MM.1S (cell line): ENCODE measurements at regions not wholly inside any gene's neighbourhood (a gene's known extent, or its start where the extent isn't known, plus 50 kb on each side); places are given as distances from the start of the nearest gene placed in this dataset.

Experiments
- DNase-seq: peaks from one replicate; pipeline ENCODE4 v3.0.0-alpha.2; 2015
- H2AFZ ChIP-seq: fragments of 300-600 bp; sonication (generic); 2 replicates; pipeline ENCODE4 v1.6.0; 2016; ENCODE audit warnings: antibody characterized with exemption, low read length
- H3F3A ChIP-seq: fragments of 300-600 bp; sonication (generic); 2 replicates; pipeline ENCODE4 v1.6.1; 2016; ENCODE audit warnings: mild to moderate bottlenecking, antibody characterized with exemption, low read length, moderate library complexity, mixed read lengths; ENCODE audit not compliant: insufficient read depth
- H3K27ac ChIP-seq: fragments of 300-600 bp; sonication (generic); 2 replicates; pipeline ENCODE4 v1.5.1; 2016; ENCODE audit warnings: mild to moderate bottlenecking, low read length
- H3K27me3 ChIP-seq: fragments of 300-600 bp; sonication (generic); replicated peaks from 2 replicates; pipeline ENCODE4 v1.6.0; 2016; ENCODE audit warnings: low read length; ENCODE audit not compliant: insufficient read depth
- H3K36me3 ChIP-seq: fragments of 300-600 bp; sonication (generic); replicated peaks from 2 replicates; pipeline ENCODE4 v1.6.1; 2016; ENCODE audit warnings: mild to moderate bottlenecking, low read length, mixed read lengths; ENCODE audit not compliant: insufficient read depth
- H3K4me1 ChIP-seq: fragments of 300-600 bp; sonication (generic); 2 replicates; pipeline ENCODE4 v1.6.1; 2016; ENCODE audit warnings: low read length, mixed read lengths
- H3K4me2 ChIP-seq: fragments of 300-600 bp; sonication (generic); 2 replicates; pipeline ENCODE4 v1.6.0; 2016; ENCODE audit warnings: low read depth, low read length
- H3K4me3 ChIP-seq: fragments of 300-600 bp; sonication (generic); 2 replicates; pipeline ENCODE4 v1.5.1; 2016; ENCODE audit warnings: low read length, mixed read lengths
- H3K79me2 ChIP-seq: fragments of 300-600 bp; sonication (generic); 2 replicates; pipeline ENCODE4 v1.6.1; 2016; ENCODE audit warnings: mixed run types, low read length, mixed read lengths
- H3K9ac ChIP-seq: fragments of 300-600 bp; sonication (generic); 2 replicates; pipeline ENCODE4 v1.6.1; 2016; ENCODE audit warnings: low read length, mixed read lengths
- H3K9me2 ChIP-seq: fragments of 300-600 bp; sonication (generic); replicated peaks from 2 replicates; pipeline ENCODE4 v1.6.1; 2016; ENCODE audit warnings: mild to moderate bottlenecking, low read length, mixed read lengths; ENCODE audit not compliant: insufficient read depth
- H3K9me3 ChIP-seq: fragments of 300-600 bp; sonication (generic); replicated peaks from 2 replicates; pipeline ENCODE4 v1.6.1; 2016; ENCODE audit warnings: mild to moderate bottlenecking, low read length, mixed read lengths; ENCODE audit not compliant: insufficient read depth
- H4K20me1 ChIP-seq: fragments of 300-600 bp; sonication (generic); 2 replicates; pipeline ENCODE4 v1.6.1; 2016; ENCODE audit warnings: mild to moderate bottlenecking, low read length, moderate library complexity, mixed read lengths; ENCODE audit not compliant: insufficient read depth
- CTCF ChIP-seq: fragments of 300-600 bp; sonication (generic); IDR thresholded peaks from 2 replicates; pipeline ENCODE4 v1.5.1; 2016; ENCODE audit warnings: antibody characterized with exemption, low read length, mixed read lengths
- EZH2 ChIP-seq: fragments of 300-600 bp; sonication (generic); optimal IDR thresholded peaks from 2 replicates; pipeline ENCODE3; 2017; ENCODE audit warnings: low read depth, mild to moderate bottlenecking, antibody characterized with exemption, low read length, mixed read lengths
- EZH2phosphoT487 ChIP-seq: fragments of 300-600 bp; sonication (generic); IDR thresholded peaks from 2 replicates; pipeline ENCODE4 v1.6.1; 2018; ENCODE audit warnings: antibody characterized with exemption, low read length

GRCh38 chr16:55039042-55039441 lies 108.4 kb downstream of the IRX5 start:
- Histone ChIP-seq H3K36me3 (no peaks in the 10 kb centered on the region), H3K4me3 (no peak overlapping the region), H3K9me3 (no peaks in the 10 kb centered on the region; the same call in 1 of the 2 replicates), H3K4me2 (no peak overlapping the region), H3K27me3 (no peaks in the 10 kb centered on the region), H3K27ac (no peak overlapping the region), H3K4me1 (no peaks in the 10 kb centered on the region), H3K9ac (no peak overlapping the region), H3K79me2 (no peaks in the 10 kb centered on the region), H2AFZ (no peak overlapping the region), H3F3A (no peaks in the 10 kb centered on the region), H3K9me2 (no peaks in the 10 kb centered on the region), H4K20me1 (no peaks in the 10 kb centered on the region)
- no peak for DNase-seq
- TF ChIP-seq CTCF, result no peak

- Histone ChIP-seq H3K9me3 (no peaks in the 10 kb centered on the region; the same call in 1 of the 2 replicates), H2AFZ (no peak overlapping the region), H3F3A (no peaks in the 10 kb centered on the region), H3K9ac (no peak overlapping the region), H3K9me2 (no peaks in the 10 kb centered on the region), H3K4me3 (no peak overlapping the region), H3K79me2 (no peaks in the 10 kb centered on the region), H4K20me1 (no peaks in the 10 kb centered on the region), H3K4me1 (no peaks in the 10 kb centered on the region), H3K4me2 (no peak overlapping the region), H3K36me3 (no peaks in the 10 kb centered on the region), H3K27me3 (no peaks in the 10 kb centered on the region), H3K27ac (no peak overlapping the region)
- TF ChIP-seq EZH2 (no peak), EZH2phosphoT487 (no peak)
- DNase-seq, result no peak
Observed at GRCh38 chr16:55039511-55039910, 108.8 kb downstream of the IRX5 start.

- no peak overlapping the region for H3K4me3 ChIP-seq
- TF ChIP-seq EZH2, result no peak
- no peak for TF ChIP-seq CTCF
- TF ChIP-seq EZH2phosphoT487, result no peak
- H3K79me2 ChIP-seq, result no peaks in the 10 kb centered on the region
- no peak overlapping the region for H3K27ac ChIP-seq
- no peaks in the 10 kb centered on the region for H4K20me1 ChIP-seq
- no peaks in the 10 kb centered on the region for H3K27me3 ChIP-seq
- no peaks in the 10 kb centered on the region for H3F3A ChIP-seq
- DNase-seq, result no peak
- no peak overlapping the region for H2AFZ ChIP-seq
- no peaks in the 10 kb centered on the region; the same call in 1 of the 2 replicates for H3K9me3 ChIP-seq
- H3K4me1 ChIP-seq, result no peaks in the 10 kb centered on the region
- no peaks in the 10 kb centered on the region for H3K9me2 ChIP-seq
- no peak overlapping the region for H3K9ac ChIP-seq
- H3K4me2 ChIP-seq, result no peak overlapping the region
- no peaks in the 10 kb centered on the region for H3K36me3 ChIP-seq
Observed at GRCh38 chr16:55039931-55040330, 109.3 kb downstream of the IRX5 start.

- H3K4me3 ChIP-seq, result no peak overlapping the region
- H3K9me3 ChIP-seq, result no peaks in the 10 kb centered on the region; the same call in 1 of the 2 replicates
- TF ChIP-seq CTCF (no peak), EZH2 (no peak), EZH2phosphoT487 (no peak)
- no peaks in the 10 kb centered on the region for H3K27me3 ChIP-seq
- H3K4me1 ChIP-seq, result no peaks in the 10 kb centered on the region
- H2AFZ ChIP-seq, result no peak overlapping the region
- H3K9ac ChIP-seq, result no peak overlapping the region
- H3K9me2 ChIP-seq, result no peaks in the 10 kb centered on the region
- no peaks in the 10 kb centered on the region for H3K79me2 ChIP-seq
- no peak for DNase-seq
- H4K20me1 ChIP-seq, result no peaks in the 10 kb centered on the region
- no peaks in the 10 kb centered on the region for H3K36me3 ChIP-seq
- H3K27ac ChIP-seq, result no peak overlapping the region
- no peaks in the 10 kb centered on the region for H3F3A ChIP-seq
- no peak overlapping the region for H3K4me2 ChIP-seq
Observed at GRCh38 chr16:55040366-55041086, 109.9 kb downstream of the IRX5 start.
